ENCODE measurements at regions not wholly inside any gene's neighbourhood (a gene's known extent, or its start where the extent isn't known, plus 50 kb on each side); places are given as distances from the start of the nearest gene placed in this dataset.
"Not testable (repeated sequence)": the region's sequence is repeated elsewhere in the genome, so short reads cannot be mapped to it uniquely, and the experiment has no call there.

DNA sequence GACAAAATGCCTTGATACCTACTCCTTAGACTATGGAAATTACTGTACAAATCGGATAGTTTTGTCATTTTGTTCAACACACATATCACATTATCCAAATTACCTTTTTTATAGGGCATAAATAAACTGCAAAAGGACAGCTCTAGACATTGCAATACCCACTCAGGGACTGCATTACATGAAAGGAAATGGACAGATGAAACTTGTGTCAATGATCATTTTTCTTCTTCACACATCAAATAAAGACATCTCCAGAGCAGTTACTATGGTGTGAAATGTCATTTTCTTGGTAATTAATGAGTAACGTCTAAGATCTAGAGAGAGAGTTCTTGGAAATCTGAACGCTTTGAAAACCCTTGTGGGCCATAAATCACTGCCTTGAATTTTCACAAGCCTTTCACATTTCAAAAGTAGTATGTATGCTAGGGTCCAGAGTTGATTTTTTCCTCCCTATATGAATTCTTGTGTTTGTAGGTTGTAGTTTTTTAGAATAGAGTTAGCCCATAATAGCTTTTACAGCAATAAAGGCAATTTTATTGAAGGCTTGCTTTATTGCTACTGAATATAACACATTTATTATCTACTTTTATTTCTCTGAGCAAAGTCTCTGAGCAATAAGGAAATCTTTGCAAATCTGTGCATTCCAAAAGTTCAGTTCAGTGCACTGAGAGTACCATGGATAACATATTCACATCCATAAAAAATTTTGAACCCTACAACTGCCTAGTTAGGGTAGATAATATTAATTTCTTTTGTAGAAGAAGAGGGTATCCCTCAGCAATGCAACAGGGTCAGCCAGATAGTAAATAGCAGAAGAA lies 358.0 kb upstream of the PCSK5 start:
- Mint-ChIP-seq H3K4me1 (no peaks in the 10 kb centered on the region), H3K4me3 (no peak overlapping the region), H3K36me3 (no peaks in the 10 kb centered on the region), H3K27ac (no peak overlapping the region), H3K9me3 (peaks cover 1% of the 10 kb centered on the region), H3K27me3 (no peaks in the 10 kb centered on the region)
- ATAC-seq (ENCODE audit: low read depth) (no peak), DNase-seq (ENCODE audit: low spot score in 2 of 2) (no peak)

DNA sequence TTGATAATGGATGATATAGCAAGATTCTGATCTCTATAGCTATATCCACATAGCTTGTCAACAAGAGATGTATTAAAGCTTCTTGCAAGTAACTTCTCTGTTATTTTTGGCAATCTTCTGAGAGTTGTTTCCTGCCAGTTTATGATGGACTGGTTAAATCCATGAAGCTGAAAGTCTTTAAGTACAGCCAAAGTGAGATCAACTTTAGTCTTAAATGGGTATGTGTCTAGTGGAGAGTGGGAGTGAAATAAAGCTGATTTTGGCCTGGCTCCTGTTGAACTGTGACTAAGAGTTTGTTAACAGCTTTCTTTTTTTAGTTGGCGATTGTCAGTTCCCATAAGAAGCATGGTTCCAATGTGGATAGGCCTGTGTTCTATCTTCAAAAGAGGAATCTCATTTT lies 350.9 kb upstream of the PCSK5 start:
- peaks cover 1% of the 10 kb centered on the region for H3K9me3 Mint-ChIP-seq
- ATAC-seq (ENCODE audit: low read depth) (no peak), DNase-seq (ENCODE audit: low spot score in 2 of 2) (no peak)
- H3K27ac Mint-ChIP-seq: no peak overlapping the region
- no peaks in the 10 kb centered on the region for H3K36me3 Mint-ChIP-seq
- H3K27me3 Mint-ChIP-seq: no peaks in the 10 kb centered on the region
- no peaks in the 10 kb centered on the region for H3K4me1 Mint-ChIP-seq
- H3K4me3 Mint-ChIP-seq: no peak overlapping the region

DNA sequence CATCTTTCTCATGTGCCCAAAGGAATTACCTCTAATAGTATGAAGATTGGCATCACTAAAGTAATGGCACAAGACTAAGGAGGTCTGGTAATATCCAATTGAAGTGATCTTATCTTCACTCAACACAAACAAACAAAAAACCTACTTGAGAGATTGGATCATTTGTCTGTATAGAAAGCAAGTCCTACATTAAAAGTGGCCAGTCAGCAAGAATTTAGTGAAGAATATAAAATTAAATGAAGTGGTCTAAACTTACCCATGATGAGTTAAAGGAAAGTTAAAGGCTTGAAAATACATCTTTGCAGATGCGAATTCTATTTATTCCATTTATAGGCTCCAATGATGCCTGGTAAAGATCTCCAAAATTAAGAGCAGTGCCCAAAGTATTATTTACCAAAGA lies 350.3 kb upstream of the PCSK5 start:
- ATAC-seq (ENCODE audit: low read depth) (no peak), DNase-seq (ENCODE audit: low spot score in 2 of 2) (no peak)
- Mint-ChIP-seq H3K27me3 (no peaks in the 10 kb centered on the region), H3K4me1 (no peaks in the 10 kb centered on the region), H3K27ac (no peak overlapping the region), H3K9me3 (peaks cover 1% of the 10 kb centered on the region), H3K4me3 (no peak overlapping the region), H3K36me3 (no peaks in the 10 kb centered on the region)

DNA sequence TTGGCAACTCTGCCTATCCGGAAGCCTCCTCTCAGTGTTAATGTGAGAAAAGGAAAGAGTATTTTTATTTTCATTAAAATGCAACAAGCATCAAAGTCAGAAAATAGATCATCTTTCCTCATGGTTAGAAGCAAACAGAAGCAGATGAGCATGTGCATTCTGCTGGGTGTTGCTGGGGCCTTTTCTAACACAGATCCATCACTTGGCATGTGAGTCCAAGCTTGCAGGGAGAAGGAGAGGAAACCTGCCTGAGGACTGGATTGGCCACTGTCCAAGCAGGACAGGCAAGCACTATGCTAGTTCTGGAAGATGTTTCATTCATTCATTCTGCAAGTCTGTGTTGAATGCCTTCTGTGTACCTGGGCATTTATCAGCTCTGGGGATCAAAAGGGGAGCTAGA lies 348.7 kb upstream of the PCSK5 start:
- no peaks in the 10 kb centered on the region for H3K4me1 Mint-ChIP-seq
- H3K4me3 Mint-ChIP-seq: no peak overlapping the region
- no peak for DNase-seq (ENCODE audit: low spot score in 2 of 2)
- no peaks in the 10 kb centered on the region for H3K36me3 Mint-ChIP-seq
- no peak for ATAC-seq (ENCODE audit: low read depth)
- peaks cover 6% of the 10 kb centered on the region for H3K9me3 Mint-ChIP-seq
- no peak overlapping the region for H3K27ac Mint-ChIP-seq
- no peaks in the 10 kb centered on the region for H3K27me3 Mint-ChIP-seq

DNA sequence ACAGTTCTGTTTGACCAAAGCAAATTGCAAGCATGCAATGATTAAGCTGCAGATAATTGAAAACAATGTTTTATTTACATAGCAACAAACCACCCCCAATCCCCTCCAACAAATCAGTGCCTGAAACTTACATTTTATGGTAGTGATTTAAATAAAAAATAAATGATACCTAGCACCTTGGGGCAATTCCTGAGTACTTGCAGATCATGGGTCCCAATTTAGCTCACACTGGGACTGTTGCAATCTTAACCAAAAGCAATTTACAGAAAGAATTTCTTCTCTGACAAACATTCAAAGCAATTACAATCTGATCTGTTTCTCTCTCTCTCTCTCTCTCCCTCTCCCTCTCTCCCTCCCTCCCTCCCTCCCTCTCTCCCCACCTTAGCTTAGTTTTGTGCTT lies 345.7 kb upstream of the PCSK5 start:
- Mint-ChIP-seq H3K4me3 (no peak overlapping the region), H3K27me3 (no peaks in the 10 kb centered on the region), H3K9me3 (peaks cover 11% of the 10 kb centered on the region), H3K36me3 (no peaks in the 10 kb centered on the region), H3K27ac (no peak overlapping the region), H3K4me1 (no peaks in the 10 kb centered on the region)
- DNase-seq (ENCODE audit: low spot score in 2 of 2) (no peak), ATAC-seq (ENCODE audit: low read depth) (no peak)

DNA sequence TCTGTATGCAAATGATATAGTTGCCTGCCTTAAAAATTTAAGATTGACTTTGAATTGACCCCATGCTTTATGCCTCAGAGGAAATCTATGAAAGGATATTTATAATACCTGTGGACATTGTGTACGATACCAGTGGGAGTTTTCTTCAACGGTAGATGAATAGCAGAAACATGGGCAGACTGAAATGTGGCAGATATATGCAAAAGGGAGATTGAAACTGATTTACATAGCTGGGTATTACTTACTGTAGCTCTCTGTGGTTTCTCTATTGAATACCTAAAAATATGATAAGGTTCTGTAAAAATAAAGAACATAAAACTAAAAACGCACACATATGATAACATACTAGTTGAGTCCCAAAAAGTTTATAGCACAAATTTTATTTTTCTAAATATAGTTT lies 345.2 kb upstream of the PCSK5 start:
- Mint-ChIP-seq H3K9me3 (peaks cover 11% of the 10 kb centered on the region), H3K4me3 (no peak overlapping the region), H3K27ac (no peak overlapping the region), H3K27me3 (no peaks in the 10 kb centered on the region), H3K36me3 (no peaks in the 10 kb centered on the region), H3K4me1 (no peaks in the 10 kb centered on the region)
- ATAC-seq (ENCODE audit: low read depth) (no peak), DNase-seq (ENCODE audit: low spot score in 2 of 2) (no peak)

DNA sequence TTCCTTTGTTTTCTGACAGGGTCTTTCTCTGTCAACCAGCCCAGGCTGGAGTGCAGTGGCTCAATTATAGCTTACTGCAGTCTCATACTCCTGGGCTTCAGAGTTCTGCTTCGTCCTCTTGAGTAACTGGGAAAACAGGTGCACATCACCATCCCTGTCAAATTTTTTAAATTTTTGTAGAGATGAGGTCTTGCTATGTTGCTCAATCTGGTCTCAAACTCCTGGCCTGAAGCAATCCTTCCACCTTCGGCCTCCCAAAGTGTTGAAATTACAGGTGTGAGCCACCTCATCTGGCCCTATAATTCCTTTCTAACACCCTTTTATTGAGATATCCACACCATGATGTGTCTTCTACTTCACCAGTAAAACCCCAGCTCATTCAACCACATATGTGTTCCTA lies 341.6 kb upstream of the PCSK5 start:
- DNase-seq (ENCODE audit: low spot score in 2 of 2) (no peak), ATAC-seq (ENCODE audit: low read depth) (no peak)
- Mint-ChIP-seq H3K4me3 (no peak overlapping the region), H3K9me3 (peaks cover 11% of the 10 kb centered on the region), H3K27me3 (no peaks in the 10 kb centered on the region), H3K4me1 (no peaks in the 10 kb centered on the region), H3K27ac (no peak overlapping the region), H3K36me3 (no peaks in the 10 kb centered on the region)

DNA sequence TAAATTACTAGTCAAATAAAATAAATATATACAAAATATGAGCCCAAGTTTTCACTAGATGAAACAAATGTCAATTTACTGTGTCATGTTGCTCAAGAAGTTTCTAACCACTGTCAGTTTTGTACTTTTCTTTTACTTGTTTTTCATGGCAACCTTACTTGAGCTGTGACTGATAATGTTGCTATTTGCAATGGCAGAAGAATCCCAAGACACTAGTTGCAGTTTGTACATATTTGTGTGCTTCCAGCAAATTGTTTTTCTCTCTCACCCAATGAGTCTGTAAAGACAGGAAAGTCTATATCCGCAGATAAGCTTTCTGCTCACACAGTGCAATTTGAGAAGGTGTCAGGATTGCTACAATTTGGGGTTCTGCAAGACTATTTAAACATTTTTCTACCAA lies 338.6 kb upstream of the PCSK5 start:
- Mint-ChIP-seq H3K36me3 (no peaks in the 10 kb centered on the region), H3K9me3 (peaks cover 9% of the 10 kb centered on the region), H3K4me3 (no peak overlapping the region), H3K27me3 (no peaks in the 10 kb centered on the region), H3K27ac (no peak overlapping the region), H3K4me1 (no peaks in the 10 kb centered on the region)
- DNase-seq (ENCODE audit: low spot score in 2 of 2) (no peak), ATAC-seq (ENCODE audit: low read depth) (no peak)

DNA sequence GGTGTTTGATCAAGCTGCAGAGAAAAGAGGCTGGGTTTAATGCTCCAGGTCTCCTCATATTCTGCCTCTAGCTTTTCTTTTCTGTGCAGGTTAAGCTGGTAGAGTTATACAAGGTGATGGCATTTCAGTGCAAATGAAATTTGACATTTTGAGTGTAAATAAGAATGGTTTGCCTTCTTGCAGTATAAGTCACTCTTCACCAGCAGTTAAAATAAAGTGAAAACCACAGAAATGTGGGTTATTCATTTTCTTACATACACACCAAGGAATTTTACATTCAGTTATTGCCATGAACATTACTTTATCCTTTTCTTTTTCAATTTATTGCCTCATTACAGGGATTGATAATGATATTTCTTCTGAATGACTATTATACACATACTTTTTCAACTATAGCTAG lies 337.5 kb upstream of the PCSK5 start:
- ATAC-seq (ENCODE audit: low read depth) (no peak), DNase-seq (ENCODE audit: low spot score in 2 of 2) (no peak)
- Mint-ChIP-seq H3K4me3 (no peak overlapping the region), H3K27me3 (no peaks in the 10 kb centered on the region), H3K36me3 (no peaks in the 10 kb centered on the region), H3K4me1 (no peaks in the 10 kb centered on the region), H3K27ac (no peak overlapping the region), H3K9me3 (peaks cover 11% of the 10 kb centered on the region)

DNA sequence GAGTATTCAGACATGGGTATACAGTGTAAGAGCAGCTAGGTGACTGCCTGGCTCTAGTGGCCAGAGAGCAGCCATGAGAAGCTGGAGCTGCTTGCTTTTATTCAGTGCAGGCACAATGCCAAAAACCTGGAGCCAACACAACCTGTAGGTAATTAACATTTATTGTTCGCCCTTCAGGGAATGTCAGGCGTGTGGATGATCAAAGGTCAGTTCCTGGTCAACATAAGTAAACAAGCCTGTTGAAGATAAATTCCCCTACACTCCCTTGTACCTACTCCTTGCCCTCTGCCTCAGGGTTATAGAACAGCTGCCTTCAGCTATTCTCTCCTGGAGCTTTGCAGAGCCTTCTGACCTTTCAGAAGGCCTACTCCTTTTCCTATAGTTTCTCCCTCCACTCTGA lies 323.7 kb upstream of the PCSK5 start:
- H3K27ac Mint-ChIP-seq; H3K4me3 Mint-ChIP-seq; ATAC-seq (ENCODE audit: low read depth); DNase-seq (ENCODE audit: low spot score in 2 of 2); H3K4me1 Mint-ChIP-seq; H3K36me3 Mint-ChIP-seq; H3K9me3 Mint-ChIP-seq; H3K27me3 Mint-ChIP-seq: not testable (repeated sequence)

DNA sequence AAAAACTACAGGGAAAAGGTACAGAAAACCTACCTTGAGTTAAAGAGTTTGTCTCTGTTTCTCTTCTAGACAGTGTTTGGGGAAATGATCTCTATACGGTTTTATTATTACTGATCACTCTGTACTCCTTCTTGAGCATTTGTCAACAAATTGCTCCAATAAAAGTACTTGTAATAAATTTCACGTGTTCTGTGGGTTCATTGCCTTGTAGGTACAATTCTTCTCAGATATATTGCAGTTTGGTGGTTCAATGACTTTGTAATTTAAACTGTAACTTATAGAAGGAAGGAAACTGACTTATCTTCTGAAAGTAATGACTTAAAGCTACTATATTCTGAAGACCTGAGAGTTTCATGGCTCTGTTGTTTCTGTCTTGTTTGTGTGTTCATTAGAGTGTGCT lies 319.9 kb upstream of the PCSK5 start:
- H3K9me3 Mint-ChIP-seq: peaks cover 8% of the 10 kb centered on the region

DNA sequence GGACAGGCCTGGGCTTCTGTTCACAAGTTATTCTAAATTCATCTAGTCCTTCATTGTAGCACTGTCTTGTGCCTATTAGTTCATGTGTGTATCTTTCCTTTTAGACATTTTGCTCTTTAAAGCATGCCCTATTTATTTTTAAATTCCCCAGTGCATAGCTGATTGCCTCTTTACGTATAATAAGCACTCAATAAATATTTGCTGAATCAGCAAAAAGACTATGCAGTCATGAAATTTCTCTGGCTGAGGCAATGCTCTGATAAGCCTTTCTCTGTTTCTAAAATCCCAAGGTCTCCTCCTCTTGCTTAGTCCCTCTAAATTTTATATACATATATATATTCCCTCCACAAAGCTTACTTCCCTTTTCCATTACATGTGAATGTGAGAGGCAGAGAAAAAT lies 315.9 kb upstream of the PCSK5 start:
- no peaks in the 10 kb centered on the region for H3K4me1 Mint-ChIP-seq
- H3K36me3 Mint-ChIP-seq: no peaks in the 10 kb centered on the region
- ATAC-seq (ENCODE audit: low read depth) (no peak), DNase-seq (ENCODE audit: low spot score in 2 of 2) (no peak)
- H3K27ac Mint-ChIP-seq: no peak overlapping the region
- peaks cover 9% of the 10 kb centered on the region for H3K9me3 Mint-ChIP-seq
- H3K4me3 Mint-ChIP-seq: no peak overlapping the region
- H3K27me3 Mint-ChIP-seq: no peaks in the 10 kb centered on the region

More for the DNA sequence above, 319.9 kb upstream of the PCSK5 start:
- DNase-seq (ENCODE audit: low spot score in 2 of 2) (no peak), ATAC-seq (ENCODE audit: low read depth) (no peak)
- Mint-ChIP-seq H3K27me3 (no peaks in the 10 kb centered on the region), H3K4me1 (no peaks in the 10 kb centered on the region), H3K27ac (no peak overlapping the region), H3K36me3 (no peaks in the 10 kb centered on the region), H3K4me3 (no peak overlapping the region)

DNA sequence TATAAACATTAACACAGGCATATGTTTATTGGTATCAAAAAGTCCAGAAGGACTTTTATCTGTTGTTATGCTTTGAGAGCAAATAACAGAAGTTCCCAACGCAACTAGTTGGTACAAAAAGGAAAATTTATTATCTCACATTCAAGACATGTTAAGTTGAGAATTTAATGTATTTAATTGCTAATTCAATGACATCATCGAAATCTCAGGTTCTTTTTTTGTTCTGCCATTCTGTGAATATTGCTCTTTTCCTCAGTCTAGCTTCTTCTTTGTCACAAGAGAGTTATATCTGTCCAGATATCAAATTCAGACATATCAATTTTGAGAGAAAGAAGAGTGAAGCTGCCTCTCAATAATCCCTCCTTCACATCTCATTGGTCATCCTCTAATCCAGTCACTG lies 307.6 kb upstream of the PCSK5 start:
- H3K9me3 Mint-ChIP-seq: peaks cover 6% of the 10 kb centered on the region
- H3K4me3 Mint-ChIP-seq: no peak overlapping the region
- H3K4me1 Mint-ChIP-seq: no peaks in the 10 kb centered on the region
- DNase-seq (ENCODE audit: low spot score in 2 of 2) (no peak), ATAC-seq (ENCODE audit: low read depth) (no peak)
- H3K27me3 Mint-ChIP-seq: peaks cover 2% of the 10 kb centered on the region
- H3K36me3 Mint-ChIP-seq: no peaks in the 10 kb centered on the region
- H3K27ac Mint-ChIP-seq: no peak overlapping the region

DNA sequence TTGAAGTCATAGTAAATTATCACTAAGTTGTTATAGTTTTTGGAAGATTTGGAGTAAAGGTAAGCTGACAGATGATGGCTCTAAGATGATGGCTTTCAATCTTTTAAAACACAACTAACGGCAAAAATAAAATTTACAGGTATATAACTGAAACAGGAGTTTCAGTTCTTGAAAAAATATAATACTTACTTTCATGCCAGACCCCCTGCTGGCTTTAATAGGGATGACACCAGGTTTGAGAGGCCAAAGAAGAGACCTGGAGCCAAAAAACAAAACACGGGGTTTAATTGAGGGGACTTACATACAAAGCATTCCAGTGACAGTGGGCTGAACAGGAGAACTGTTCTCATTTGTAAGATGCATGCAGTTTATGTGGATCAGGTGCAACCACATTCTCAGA lies 301.7 kb upstream of the PCSK5 start:
- Mint-ChIP-seq H3K27ac (no peak overlapping the region), H3K27me3 (peaks cover 2% of the 10 kb centered on the region), H3K9me3 (peaks cover 4% of the 10 kb centered on the region), H3K4me3 (no peak overlapping the region), H3K36me3 (no peaks in the 10 kb centered on the region), H3K4me1 (no peaks in the 10 kb centered on the region)
- no peak for ATAC-seq (ENCODE audit: low read depth)
- DNase-seq (ENCODE audit: low spot score in 2 of 2): no peak

DNA sequence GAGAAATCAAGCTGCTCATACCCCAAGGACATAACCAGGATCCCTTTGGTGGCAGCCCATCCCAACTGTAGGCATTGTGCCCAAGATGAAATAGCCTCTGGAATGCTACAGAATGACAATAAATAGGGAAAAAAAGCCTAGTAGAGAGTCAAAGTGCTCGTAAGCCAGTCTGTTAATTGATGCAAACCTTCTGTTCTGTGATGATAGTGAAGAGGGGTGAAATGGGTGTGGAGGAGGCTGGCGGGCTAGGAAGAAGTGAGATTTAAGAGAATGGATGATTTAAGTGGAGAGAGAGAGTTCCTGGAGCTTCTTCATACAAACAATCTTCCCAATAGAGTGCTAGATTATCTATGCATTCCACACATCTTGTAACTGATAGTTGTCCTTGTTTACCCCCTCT lies 301.0 kb upstream of the PCSK5 start:
- H3K9me3 Mint-ChIP-seq: peaks cover 4% of the 10 kb centered on the region
- H3K27ac Mint-ChIP-seq: no peak overlapping the region
- H3K4me1 Mint-ChIP-seq: no peaks in the 10 kb centered on the region
- no peaks in the 10 kb centered on the region for H3K36me3 Mint-ChIP-seq
- H3K4me3 Mint-ChIP-seq: no peak overlapping the region
- no peak for DNase-seq (ENCODE audit: low spot score in 2 of 2)
- H3K27me3 Mint-ChIP-seq: peaks cover 2% of the 10 kb centered on the region
- no peak for ATAC-seq (ENCODE audit: low read depth)

All from memory B cell (primary cell).